T-helper 1 cell treated with Interleukin-12 subunit alpha and Interleukin-12 subunit beta and Interleukin-4 antibody, amounts not matched to agents 30 ng/mL and 1 ng/mL, for 36 hours (primary cell): ENCODE measurements at regions not wholly inside any gene's neighbourhood (a gene's known extent, or its start where the extent isn't known, plus 50 kb on each side); places are given as distances from the start of the nearest gene placed in this dataset.
"Not testable (repeated sequence)": the region's sequence is repeated elsewhere in the genome, so short reads cannot be mapped to it uniquely, and the experiment has no call there.

Source experiments
- intact Hi-C: fragments of 100-400 bp; cut with micrococcal nuclease; formaldehyde crosslinking; loops from one replicate; pipeline ENCODE4 v1.15.1; 2024

GRCh38 chr5:13350767-13351166 lies 593.7 kb downstream of the DNAH5 start:
- intact Hi-C loops, result no loop called here

GRCh38 chr5:13348568-13348967 lies 595.9 kb downstream of the DNAH5 start:
- intact Hi-C loops, result no loop called here

- intact Hi-C loops, result no loop called here
These were observed 598.1 kb downstream of the DNAH5 start for GRCh38 chr5:13346401-13346800.

- intact Hi-C loops, result no loop called here
These were observed 605.4 kb downstream of the DNAH5 start for GRCh38 chr5:13339093-13339492.

- intact Hi-C loops, result not testable (repeated sequence)
These were observed 609.5 kb downstream of the DNAH5 start for GRCh38 chr5:13335026-13335425.

GRCh38 chr5:13331585-13331984 lies 612.9 kb downstream of the DNAH5 start:
- intact Hi-C loops, result no loop called here

GRCh38 chr5:13328316-13328715 lies 616.2 kb downstream of the DNAH5 start:
- intact Hi-C loops, result no loop called here

- intact Hi-C loops, result no loop called here
These were observed 618.7 kb downstream of the DNAH5 start for GRCh38 chr5:13325765-13326164.

- intact Hi-C loops, result no loop called here
These were observed 621.7 kb downstream of the DNAH5 start for GRCh38 chr5:13322769-13323168.

- intact Hi-C loops, result no loop called here
These were observed 626.8 kb downstream of the DNAH5 start for GRCh38 chr5:13317654-13318053.

GRCh38 chr5:13316176-13316575 lies 628.3 kb downstream of the DNAH5 start:
- intact Hi-C loops, result no loop called here

GRCh38 chr5:13307480-13307879 lies 637.0 kb downstream of the DNAH5 start:
- intact Hi-C loops, result no loop called here

GRCh38 chr5:13303445-13303844 lies 641.0 kb downstream of the DNAH5 start:
- intact Hi-C loops, result no loop called here

GRCh38 chr5:13278811-13279210 lies 665.7 kb downstream of the DNAH5 start:
- intact Hi-C loops, result no loop called here

- intact Hi-C loops, result no loop called here
These were observed 666.3 kb downstream of the DNAH5 start for GRCh38 chr5:13278148-13278547.

GRCh38 chr5:13276156-13276555 lies 668.3 kb downstream of the DNAH5 start:
- intact Hi-C loops, result no loop called here

GRCh38 chr5:13263701-13264100 lies 680.8 kb downstream of the DNAH5 start:
- intact Hi-C loops, result no loop called here

GRCh38 chr5:13253111-13253510 lies 691.4 kb downstream of the DNAH5 start:
- intact Hi-C loops, result no loop called here

- intact Hi-C loops, result no loop called here
These were observed 691.8 kb downstream of the DNAH5 start for GRCh38 chr5:13252699-13253098.

- intact Hi-C loops, result no loop called here
These were observed 692.7 kb downstream of the DNAH5 start for GRCh38 chr5:13251623-13252376.

- intact Hi-C loops, result no loop called here
These were observed 693.8 kb downstream of the DNAH5 start for GRCh38 chr5:13250464-13251291.

GRCh38 chr5:13249854-13250253 lies 694.6 kb downstream of the DNAH5 start:
- intact Hi-C loops, result no loop called here

GRCh38 chr5:13248253-13248652 lies 696.2 kb downstream of the DNAH5 start:
- intact Hi-C loops, result no loop called here
